ENCODE measurements at regions not wholly inside any gene's neighbourhood (a gene's known extent, or its start where the extent isn't known, plus 50 kb on each side); places are given as distances from the start of the nearest gene placed in this dataset.

GRCh38 chrX:124478046-124478445 is 131.7 kb downstream of the SH2D1A start:
- no peaks in the 10 kb centered on the region for H3K4me1 ChIP-seq
- no peak for DNase-seq (ENCODE audit: extremely low spot score in 2 of 2)
- H3K36me3 ChIP-seq = no peaks in the 10 kb centered on the region
- intact Hi-C loops (cut with DNase I) = no loop called here
- H3K27ac ChIP-seq = no peak overlapping the region
- no peaks in the 10 kb centered on the region for H3K9me3 ChIP-seq
- H3K4me3 ChIP-seq = no peak overlapping the region
- no peaks in the 10 kb centered on the region for H3K27me3 ChIP-seq
- TF ChIP-seq POLR2AphosphoS5 (IDR thresholded peaks at IDR 0.05; ENCODE audit: insufficient read depth in 1 of 2, low read depth in 1 of 2) = no peak
- TF ChIP-seq CTCF (IDR thresholded peaks at IDR 0.05) = no peak
- no peak for TF ChIP-seq POLR2A (IDR thresholded peaks at IDR 0.05)

- Histone ChIP-seq H3K4me1 (no peaks in the 10 kb centered on the region), H3K9me3 (no peaks in the 10 kb centered on the region), H3K36me3 (no peaks in the 10 kb centered on the region), H3K27me3 (no peaks in the 10 kb centered on the region), H3K4me3 (no peak overlapping the region), H3K27ac (no peak overlapping the region)
- DNase-seq (ENCODE audit: extremely low spot score in 2 of 2) = no peak
- TF ChIP-seq CTCF (IDR thresholded peaks at IDR 0.05) (no peak), POLR2AphosphoS5 (IDR thresholded peaks at IDR 0.05; ENCODE audit: insufficient read depth in 1 of 2, low read depth in 1 of 2) (no peak), POLR2A (IDR thresholded peaks at IDR 0.05) (no peak)
- intact Hi-C loops (cut with DNase I) = no loop called here
These were observed 142.2 kb downstream of the SH2D1A start for GRCh38 chrX:124488412-124489161.

- no peak for DNase-seq (ENCODE audit: extremely low spot score in 2 of 2)
- Histone ChIP-seq H3K27ac (no peak overlapping the region), H3K4me3 (no peak overlapping the region), H3K9me3 (no peaks in the 10 kb centered on the region), H3K36me3 (no peaks in the 10 kb centered on the region), H3K27me3 (no peaks in the 10 kb centered on the region), H3K4me1 (no peaks in the 10 kb centered on the region)
- intact Hi-C loops (cut with DNase I) = no loop called here
- TF ChIP-seq CTCF (IDR thresholded peaks at IDR 0.05) = no peak
- no peak for TF ChIP-seq POLR2A (IDR thresholded peaks at IDR 0.05)
- TF ChIP-seq POLR2AphosphoS5 (IDR thresholded peaks at IDR 0.05; ENCODE audit: insufficient read depth in 1 of 2, low read depth in 1 of 2) = no peak
These were observed 147.6 kb downstream of the SH2D1A start for GRCh38 chrX:124493984-124494383.

- no peak for TF ChIP-seq POLR2AphosphoS5 (IDR thresholded peaks at IDR 0.05; ENCODE audit: insufficient read depth in 1 of 2, low read depth in 1 of 2)
- TF ChIP-seq CTCF (IDR thresholded peaks at IDR 0.05) = no peak
- no peak for TF ChIP-seq POLR2A (IDR thresholded peaks at IDR 0.05)
- DNase-seq (ENCODE audit: extremely low spot score in 2 of 2) = no peak
- no peak overlapping the region for H3K27ac ChIP-seq
- no peaks in the 10 kb centered on the region for H3K4me1 ChIP-seq
- no peaks in the 10 kb centered on the region for H3K36me3 ChIP-seq
- no peaks in the 10 kb centered on the region for H3K27me3 ChIP-seq
- no peaks in the 10 kb centered on the region for H3K9me3 ChIP-seq
- intact Hi-C loops (cut with DNase I) = no loop called here
- H3K4me3 ChIP-seq = no peak overlapping the region
These were observed 151.0 kb downstream of the SH2D1A start for GRCh38 chrX:124497386-124497785.

- Histone ChIP-seq H3K4me3 (no peak overlapping the region), H3K36me3 (no peaks in the 10 kb centered on the region), H3K27ac (no peak overlapping the region), H3K27me3 (no peaks in the 10 kb centered on the region), H3K9me3 (no peaks in the 10 kb centered on the region), H3K4me1 (no peaks in the 10 kb centered on the region)
- no peak for TF ChIP-seq POLR2AphosphoS5 (IDR thresholded peaks at IDR 0.05; ENCODE audit: insufficient read depth in 1 of 2, low read depth in 1 of 2)
- no peak for TF ChIP-seq POLR2A (IDR thresholded peaks at IDR 0.05)
- TF ChIP-seq CTCF (IDR thresholded peaks at IDR 0.05) = no peak
- intact Hi-C loops (cut with DNase I) = no loop called here
- DNase-seq (ENCODE audit: extremely low spot score in 2 of 2) = no peak
These were observed 155.2 kb downstream of the SH2D1A start for GRCh38 chrX:124501586-124501985.

Measured in vagina (tissue), 2 donors.